SH-SY5Y (cell line): ENCODE measurements at regions not wholly inside any gene's neighbourhood (a gene's known extent, or its start where the extent isn't known, plus 50 kb on each side); places are given as distances from the start of the nearest gene placed in this dataset.

ENCODE experiments used
- GATA2 ChIP-seq: IDR thresholded peaks from 2 replicates; pipeline ENCODE4 v1.6.1; 2011; ENCODE audit warnings: mild to moderate bottlenecking, low read depth, low read length
- GATA3 ChIP-seq: IDR thresholded peaks from 2 replicates; pipeline ENCODE4 v1.6.1; 2011; ENCODE audit warnings: low read depth, mild to moderate bottlenecking, low read length, moderate library complexity

DNA sequence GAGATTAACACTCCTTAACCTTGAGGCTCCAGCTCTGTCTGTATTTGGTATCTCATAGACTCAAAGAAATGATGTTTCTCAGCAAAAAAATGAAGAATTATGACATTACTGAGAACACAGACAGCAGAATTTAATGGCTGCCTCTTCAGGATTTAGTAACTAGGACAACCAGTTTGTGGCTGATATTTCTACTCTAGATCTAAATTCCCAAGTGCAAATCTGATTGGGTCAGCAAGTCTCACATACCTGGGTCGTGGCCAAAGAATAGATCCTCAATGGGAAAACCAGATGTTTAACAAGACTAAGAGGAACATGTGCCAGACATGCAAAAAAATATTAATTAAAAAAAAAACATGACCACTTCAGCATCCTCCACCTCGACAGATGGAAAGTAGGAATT lies 608.9 kb downstream of the DTWD2 start:
- TF ChIP-seq GATA3 (no peak), GATA2 (no peak)

DNA sequence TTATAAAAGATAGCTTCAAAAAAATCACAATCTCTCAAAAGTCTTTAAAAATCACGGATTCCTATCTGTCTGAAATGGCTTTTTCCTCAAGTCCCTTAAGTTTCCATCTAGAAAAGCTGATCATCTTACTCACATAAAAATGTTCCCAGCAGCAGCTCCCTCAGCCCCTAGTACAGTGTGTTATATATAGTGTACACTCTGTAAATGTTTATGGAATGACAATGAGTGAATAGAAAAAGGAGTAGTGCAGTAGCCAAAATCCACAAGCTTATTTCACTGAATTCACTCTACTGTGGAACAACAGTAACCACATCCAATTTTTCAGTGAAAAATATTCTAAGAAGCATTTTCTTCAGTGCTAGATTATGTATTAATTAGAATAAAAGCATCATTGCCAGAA lies 609.4 kb downstream of the DTWD2 start:
- TF ChIP-seq GATA2 (no peak), GATA3 (no peak)

DNA sequence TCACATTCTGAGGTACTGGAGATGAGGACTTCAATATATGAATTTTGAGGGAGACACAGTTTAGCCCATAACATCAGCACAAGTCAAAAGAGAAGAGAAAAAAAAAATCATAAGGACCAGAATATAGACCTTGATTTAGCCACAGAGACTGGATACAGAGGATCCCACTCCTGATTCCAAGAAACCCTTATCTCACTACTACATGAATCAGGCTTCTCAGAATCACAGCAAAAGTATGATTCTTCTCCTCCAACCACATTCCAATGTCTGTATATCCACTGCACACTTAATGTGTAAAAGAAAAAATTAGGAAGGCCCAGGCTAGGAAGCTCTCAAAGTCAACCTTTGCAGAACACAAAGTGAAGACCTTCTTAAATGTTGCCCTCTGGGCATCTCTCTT lies 610.9 kb downstream of the DTWD2 start:
- no peak for TF ChIP-seq GATA3
- TF ChIP-seq GATA2: no peak

DNA sequence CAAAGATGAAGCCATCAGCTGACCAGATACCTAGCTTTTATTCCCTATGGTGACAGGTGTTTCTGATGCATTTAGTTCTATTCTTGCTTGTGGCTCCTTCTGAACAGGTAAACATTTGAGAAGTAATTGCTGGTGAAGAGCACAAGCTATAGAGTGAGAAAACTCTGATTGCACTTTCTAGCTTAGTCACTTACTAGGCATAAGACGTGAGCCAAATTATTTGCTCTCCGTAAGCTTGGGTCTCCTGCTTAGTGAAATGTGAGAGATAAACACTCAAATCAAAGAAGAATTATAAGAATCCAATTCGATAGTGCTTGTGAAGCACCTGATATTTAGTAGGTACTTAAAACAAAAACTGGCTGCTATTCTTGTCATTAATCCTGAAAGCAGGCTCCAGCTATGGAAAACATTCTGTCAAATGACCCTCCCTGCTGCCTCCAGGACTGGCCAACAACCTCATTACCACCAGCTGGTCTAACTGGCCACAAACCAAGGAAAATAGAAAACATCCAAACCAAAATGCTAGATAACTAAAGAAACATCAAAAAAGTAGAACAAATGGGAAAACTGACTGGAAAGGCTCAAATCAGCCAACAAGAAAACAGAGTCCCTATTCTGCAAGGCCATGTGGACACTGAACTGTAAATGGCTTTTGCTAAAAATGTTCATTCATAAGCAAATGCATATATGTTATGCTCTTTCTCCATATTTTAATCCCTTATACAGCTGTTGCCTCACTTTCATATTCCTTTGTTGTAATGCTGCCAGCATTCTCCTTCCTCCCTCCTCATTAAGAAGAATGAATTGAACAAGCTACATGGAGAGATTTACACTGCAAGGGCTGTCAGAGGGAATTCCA lies 616.1 kb downstream of the DTWD2 start:
- TF ChIP-seq GATA3: no peak
- no peak for TF ChIP-seq GATA2

DNA sequence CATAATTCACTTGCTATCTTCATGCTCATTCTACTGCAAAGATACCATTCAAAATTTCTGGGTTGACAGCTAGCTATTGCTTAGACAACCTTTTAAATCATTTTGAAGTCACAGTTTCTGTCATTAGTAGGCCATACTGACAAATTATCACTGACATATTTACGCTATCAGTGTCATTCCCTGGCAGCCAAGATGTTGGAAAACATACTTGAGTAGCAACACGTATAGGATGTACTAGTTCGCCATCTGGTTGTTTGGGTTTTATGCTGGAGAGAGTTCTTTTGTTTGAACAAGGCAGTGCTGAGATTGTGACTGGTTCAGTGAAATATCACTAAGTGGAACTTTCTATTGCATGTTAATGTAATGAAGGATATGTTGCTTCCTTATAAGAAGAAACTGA lies 621.9 kb downstream of the DTWD2 start:
- TF ChIP-seq GATA2 (no peak), GATA3 (no peak)

DNA sequence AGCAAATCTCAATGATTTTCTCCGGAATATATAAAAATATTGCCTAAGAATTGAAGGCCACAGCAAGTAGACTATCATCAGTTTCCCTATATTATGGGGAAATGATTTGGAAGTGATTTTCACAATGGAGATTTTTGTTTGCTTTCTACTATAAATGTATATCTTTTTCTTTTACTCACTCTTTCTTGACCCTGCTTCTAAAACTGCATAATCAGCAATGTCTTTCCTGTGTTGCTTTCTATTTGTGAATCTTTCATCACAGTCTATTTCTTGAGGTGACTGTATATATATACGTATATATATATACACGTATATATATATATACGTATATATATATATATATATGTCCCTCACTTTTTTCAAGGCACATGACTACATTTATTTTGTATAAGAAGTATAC lies 622.6 kb downstream of the DTWD2 start:
- TF ChIP-seq GATA2 (no peak), GATA3 (no peak)

DNA sequence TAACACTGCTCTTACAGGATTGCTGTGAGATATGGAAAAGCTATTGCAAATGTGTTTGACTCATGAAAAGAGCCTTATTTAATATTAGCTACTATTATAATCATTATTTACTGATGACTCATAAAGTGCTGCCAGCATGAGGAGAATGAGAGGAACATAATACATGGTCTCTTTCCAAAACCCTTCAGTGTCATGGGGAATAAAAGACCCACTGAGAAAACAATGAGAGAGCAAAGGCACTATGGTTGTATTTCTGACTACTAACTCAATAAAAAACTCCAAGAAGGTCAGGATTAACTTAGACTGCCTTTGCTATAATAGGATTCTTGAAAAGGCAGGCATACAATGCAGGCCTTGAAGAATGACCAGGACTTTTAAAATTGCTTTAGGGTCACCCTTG lies 633.5 kb downstream of the DTWD2 start:
- no peak for TF ChIP-seq GATA2
- no peak for TF ChIP-seq GATA3

DNA sequence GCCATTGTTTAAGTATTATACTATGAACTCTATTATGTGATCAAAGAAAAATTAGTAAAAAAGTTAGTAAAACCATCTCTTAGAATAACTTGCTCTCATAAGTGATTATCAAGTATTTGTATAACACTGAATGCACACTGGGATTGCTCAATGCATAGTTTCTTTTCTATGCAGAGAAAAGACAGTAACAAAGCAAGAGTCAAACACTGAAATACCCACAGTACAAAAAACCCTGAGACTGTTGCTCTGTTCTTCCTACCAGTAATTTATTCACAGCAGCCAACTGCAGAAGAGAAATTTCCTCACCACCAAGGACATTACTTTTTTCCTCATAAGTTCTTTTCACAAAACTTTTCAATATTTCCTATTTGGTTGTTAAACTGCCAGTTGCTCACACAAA lies 634.4 kb downstream of the DTWD2 start:
- no peak for TF ChIP-seq GATA3
- TF ChIP-seq GATA2: no peak

DNA sequence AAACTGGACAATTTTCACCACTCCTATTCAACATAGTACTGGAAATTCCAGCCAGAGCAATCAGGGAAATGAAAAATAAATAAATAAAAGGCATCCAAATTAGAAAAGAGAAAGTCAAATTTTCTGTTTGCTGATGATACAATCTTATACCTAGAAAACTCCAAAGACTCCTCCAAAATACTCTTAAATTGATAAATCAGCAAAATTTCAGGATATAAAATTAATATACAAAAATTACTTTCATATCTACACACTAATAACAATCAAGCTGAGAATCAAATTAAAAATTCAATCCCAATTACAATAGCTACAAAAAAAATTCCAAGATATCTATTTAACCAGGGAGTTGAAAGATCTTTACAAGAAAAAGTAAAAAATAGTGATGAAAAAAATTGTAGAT lies 651.9 kb downstream of the DTWD2 start:
- TF ChIP-seq GATA3 (no peak), GATA2 (no peak)

DNA sequence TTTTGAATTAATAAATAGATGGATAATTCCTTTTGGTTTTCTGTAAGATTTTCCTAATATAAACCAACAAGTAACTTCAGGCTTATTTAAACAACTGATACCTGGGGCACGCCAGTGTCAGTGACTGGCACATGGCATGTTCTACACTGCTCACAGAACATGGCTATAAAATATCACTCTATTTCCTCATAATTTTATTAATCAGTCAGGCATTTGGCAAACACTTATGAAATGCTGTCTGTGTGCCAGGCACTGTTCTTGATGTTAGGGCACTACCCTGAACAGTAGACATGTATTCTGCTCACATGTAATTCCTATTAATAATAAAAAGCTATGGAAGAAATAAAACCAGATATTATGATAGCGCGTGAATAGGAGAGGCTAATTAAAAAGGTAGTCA lies 661.0 kb downstream of the DTWD2 start:
- TF ChIP-seq GATA2: no peak
- no peak for TF ChIP-seq GATA3

DNA sequence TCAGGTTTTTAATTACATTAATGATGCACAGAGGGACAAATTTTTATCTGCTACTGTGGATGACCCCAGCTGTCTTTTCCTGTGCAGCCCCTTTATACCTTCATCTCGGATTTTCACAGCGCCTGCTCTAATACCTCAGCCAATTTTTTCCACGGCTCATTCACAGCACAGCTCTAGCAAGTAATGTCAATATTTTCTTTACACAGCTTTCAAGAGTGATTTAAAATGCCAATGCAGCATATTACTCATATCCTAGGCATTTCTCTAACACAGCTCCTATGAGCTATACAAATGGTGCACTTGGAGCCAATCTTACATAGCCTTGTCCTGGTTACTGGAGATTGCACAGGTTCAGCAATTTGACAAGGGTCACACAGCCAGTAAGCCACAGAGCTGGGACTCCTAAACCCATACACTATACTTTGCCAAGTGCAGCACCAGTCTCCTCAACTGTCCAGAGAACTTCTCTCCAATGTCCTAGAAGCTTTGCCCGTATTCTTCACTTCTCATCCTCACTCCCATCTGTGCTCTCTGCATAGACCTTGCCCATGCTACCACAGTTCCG lies 661.8 kb downstream of the DTWD2 start:
- TF ChIP-seq GATA3: no peak
- no peak for TF ChIP-seq GATA2

DNA sequence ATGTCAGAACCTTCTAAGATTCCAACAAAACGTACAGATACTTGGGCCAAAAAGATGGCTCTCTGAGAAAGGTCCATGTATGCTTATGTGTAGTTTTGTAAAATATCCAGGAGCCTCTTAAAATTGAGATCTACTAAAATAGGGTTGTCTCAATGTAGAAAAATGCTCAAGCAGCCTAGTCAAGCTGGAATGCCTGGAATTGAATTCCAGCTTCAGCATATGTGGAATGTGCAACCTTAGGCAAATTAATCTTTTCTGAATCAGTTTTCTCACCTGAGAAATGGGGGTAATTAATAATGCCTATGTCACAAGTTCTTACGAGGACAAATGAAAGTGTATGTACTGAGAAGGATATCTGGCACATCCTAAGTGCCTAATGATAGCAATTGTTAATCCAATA lies 662.4 kb downstream of the DTWD2 start:
- TF ChIP-seq GATA2: no peak

DNA sequence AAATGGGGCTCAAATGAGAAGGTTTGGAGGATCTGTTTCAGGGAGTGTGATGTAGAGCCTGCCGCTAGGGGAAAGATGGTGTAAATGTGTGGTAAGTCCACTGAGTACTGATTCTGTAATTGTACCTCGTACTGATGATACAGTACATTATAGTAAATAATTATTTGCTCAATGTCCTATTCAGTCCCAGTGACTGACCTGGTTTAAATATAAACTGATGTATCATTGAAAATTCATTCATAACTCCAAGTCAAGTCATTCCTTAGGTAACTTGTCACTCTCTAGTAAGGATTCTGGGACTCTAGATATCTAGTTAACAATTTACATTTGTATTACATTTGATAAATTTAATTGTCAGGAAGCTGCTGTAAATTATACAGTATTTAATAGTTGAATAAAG lies 667.3 kb downstream of the DTWD2 start:
- TF ChIP-seq GATA2 (no peak), GATA3 (no peak)

DNA sequence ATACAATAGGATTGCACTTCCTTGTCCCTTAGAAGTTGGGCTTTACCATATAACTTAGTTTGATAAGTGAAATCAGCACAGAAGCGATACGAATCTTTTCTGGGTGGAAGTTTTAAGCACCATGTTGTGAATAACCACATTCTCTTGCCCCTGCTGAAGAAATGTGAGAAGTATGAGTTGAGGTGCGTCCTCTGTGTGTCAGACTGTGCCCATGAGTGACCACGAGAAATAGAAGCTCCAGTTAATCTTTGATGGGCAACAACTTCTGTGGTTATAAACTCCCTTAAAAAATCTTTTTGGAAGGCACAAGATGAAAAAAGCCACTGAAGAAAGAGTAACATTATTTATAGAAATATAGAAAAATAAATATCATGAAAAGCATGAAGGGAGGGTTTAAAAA lies 668.2 kb downstream of the DTWD2 start:
- TF ChIP-seq GATA3 (no peak), GATA2 (no peak)

DNA sequence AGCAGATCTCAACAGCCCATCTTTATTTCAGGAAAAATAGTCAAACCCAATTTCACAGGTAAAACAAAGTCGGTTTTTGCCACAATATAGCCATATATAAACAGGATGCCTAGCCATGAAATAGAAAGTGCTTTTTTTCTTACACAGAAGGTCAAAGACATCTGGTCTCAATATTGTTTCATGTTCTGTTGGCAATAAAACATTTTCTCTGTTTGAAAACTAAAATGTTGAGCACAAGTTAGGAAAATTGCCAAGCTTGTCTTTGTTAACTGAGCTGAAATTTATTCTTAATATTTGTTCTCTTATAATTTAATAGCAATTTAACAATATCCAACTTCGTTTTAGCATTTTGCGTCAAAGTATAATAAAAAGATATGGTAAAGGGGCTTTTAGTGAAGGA lies 673.4 kb downstream of the DTWD2 start:
- no peak for TF ChIP-seq GATA3
- TF ChIP-seq GATA2: no peak

DNA sequence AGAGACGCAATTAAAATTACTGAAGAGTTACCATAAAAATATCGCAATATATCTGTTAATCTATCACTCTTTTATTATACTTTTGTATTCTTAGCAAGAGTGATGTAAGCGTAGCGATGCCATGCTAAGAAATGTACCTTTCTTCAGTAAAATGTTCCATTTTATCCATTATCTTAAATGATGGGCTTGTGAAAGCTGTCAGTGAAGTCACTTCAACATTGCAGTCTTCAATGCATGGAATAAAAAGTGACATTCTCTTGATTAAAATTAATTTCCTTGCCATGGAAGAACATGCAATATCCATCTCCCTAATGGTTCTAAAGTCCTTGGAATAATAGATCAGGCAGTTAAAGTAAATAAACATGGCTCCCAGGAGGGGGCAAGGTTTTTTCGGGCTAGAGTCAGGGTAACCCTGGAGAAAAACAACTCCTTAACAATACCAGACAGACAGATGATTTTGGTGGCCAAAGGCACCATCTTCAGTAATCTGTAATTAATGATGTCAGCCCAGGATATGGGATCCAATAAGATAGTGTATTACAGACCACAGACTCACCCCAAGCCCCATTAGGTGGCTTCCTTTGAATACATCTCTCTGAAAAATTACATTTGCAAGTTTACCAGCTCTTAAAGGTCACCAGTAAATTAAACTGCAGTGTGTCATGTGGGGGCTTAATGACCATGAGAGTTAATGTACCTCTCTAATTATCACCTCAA lies 677.1 kb downstream of the DTWD2 start:
- TF ChIP-seq GATA2 (no peak), GATA3 (no peak)
